Activated CD4-positive, alpha-beta T cell treated with anti-CD3 and anti-CD28 coated beads, Interleukin-2, amount 10 ng/mL, durations not matched to agents 24 days and 14 days (primary cell): ENCODE measurements at regions not wholly inside any gene's neighbourhood (a gene's known extent, or its start where the extent isn't known, plus 50 kb on each side); places are given as distances from the start of the nearest gene placed in this dataset.
"Not testable (repeated sequence)": the region's sequence is repeated elsewhere in the genome, so short reads cannot be mapped to it uniquely, and the experiment has no call there.

Experiments used
- DNase-seq: peaks from one replicate; pipeline ENCODE4 v3.0.0; 2022
- H3K27ac Mint-ChIP-seq: one replicate; pipeline ENCODE4 v1.8.0; 2022; ENCODE audit warnings: mild to moderate bottlenecking, mixed read lengths
- H3K27me3 Mint-ChIP-seq: one replicate; pipeline ENCODE4 v1.8.0; 2022; ENCODE audit warnings: mixed read lengths
- H3K36me3 Mint-ChIP-seq: one replicate; pipeline ENCODE4 v1.8.0; 2022; ENCODE audit warnings: low read depth, mild to moderate bottlenecking, mixed read lengths
- H3K4me1 Mint-ChIP-seq: one replicate; pipeline ENCODE4 v1.8.0; 2021; ENCODE audit warnings: mixed read lengths
- H3K4me3 Mint-ChIP-seq: one replicate; pipeline ENCODE4 v1.8.0; 2022; ENCODE audit warnings: mild to moderate bottlenecking, moderate library complexity, mixed read lengths
- H3K9me3 Mint-ChIP-seq: one replicate; pipeline ENCODE4 v1.8.0; 2021; ENCODE audit warnings: mixed read lengths
- intact Hi-C: fragments of 100-400 bp; cut with micrococcal nuclease; formaldehyde crosslinking; loops from one replicate; pipeline ENCODE4 v1.15.1; 2023

GRCh38 chr9:104286187-104286586 is 192.1 kb downstream of the SMC2 start:
- no peaks in the 10 kb centered on the region for H3K4me1 Mint-ChIP-seq
- H3K27ac Mint-ChIP-seq, result no peak overlapping the region
- H3K27me3 Mint-ChIP-seq, result no peaks in the 10 kb centered on the region
- H3K4me3 Mint-ChIP-seq, result no peak overlapping the region
- DNase-seq, result no peak
- intact Hi-C loops, result no loop called here
- no peaks in the 10 kb centered on the region for H3K36me3 Mint-ChIP-seq
- no peaks in the 10 kb centered on the region for H3K9me3 Mint-ChIP-seq

DNA sequence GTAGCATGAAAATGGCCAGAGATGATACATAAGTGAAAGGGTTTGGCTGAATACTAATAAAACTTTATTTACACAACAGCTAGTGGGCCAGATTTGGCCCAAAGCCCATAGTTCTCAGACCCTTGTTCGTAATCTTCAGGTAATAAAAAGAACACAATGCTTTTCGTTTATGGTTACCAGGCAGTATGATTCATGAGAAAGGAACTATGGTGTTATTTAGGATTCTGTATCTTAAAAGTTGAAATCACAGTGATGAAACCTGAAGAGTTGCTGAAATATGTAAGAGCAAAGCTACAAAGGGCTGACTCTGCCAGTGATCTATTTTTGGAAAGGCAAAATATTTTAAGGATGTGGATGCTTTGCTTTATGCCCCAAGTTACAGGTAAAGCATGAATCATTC is 192.7 kb downstream of the SMC2 start:
- H3K9me3 Mint-ChIP-seq, result no peaks in the 10 kb centered on the region
- H3K4me3 Mint-ChIP-seq, result no peak overlapping the region
- no peaks in the 10 kb centered on the region for H3K4me1 Mint-ChIP-seq
- intact Hi-C loops, result no loop called here
- no peaks in the 10 kb centered on the region for H3K36me3 Mint-ChIP-seq
- H3K27me3 Mint-ChIP-seq, result no peaks in the 10 kb centered on the region
- no peak overlapping the region for H3K27ac Mint-ChIP-seq
- DNase-seq, result no peak

DNA sequence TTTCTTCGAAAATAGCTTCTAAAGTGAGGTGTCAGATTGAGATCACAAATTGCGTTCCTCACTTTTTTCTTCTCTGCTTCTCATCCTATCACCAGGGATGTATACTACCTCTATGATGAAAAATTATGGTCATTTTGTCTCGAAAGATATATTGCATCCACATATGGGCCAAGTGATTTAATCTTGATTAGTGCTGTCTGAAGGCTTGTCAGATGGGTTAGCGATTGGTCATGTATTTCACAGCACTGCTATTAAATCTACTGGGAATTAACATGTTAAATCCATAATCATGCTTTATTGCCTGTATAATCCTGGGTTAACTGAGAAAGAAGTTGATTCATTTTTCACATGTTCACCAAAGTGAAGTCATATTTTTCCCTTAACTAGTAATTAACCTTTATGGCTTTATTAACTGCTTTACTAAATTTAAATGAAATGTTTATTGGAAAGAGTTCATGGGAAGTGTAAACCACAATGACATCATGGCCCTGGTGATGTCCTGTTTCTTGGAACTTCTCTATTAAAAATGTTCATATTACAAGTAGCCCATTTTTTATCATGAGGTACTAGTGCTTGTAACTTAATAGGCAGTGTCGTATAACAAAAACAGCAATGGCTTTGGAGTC is 193.3 kb downstream of the SMC2 start:
- DNase-seq, result no peak
- no peaks in the 10 kb centered on the region for H3K4me1 Mint-ChIP-seq
- intact Hi-C loops, result no loop called here
- H3K9me3 Mint-ChIP-seq, result no peaks in the 10 kb centered on the region
- H3K27me3 Mint-ChIP-seq, result no peaks in the 10 kb centered on the region
- no peak overlapping the region for H3K27ac Mint-ChIP-seq
- no peaks in the 10 kb centered on the region for H3K36me3 Mint-ChIP-seq
- H3K4me3 Mint-ChIP-seq, result no peak overlapping the region

DNA sequence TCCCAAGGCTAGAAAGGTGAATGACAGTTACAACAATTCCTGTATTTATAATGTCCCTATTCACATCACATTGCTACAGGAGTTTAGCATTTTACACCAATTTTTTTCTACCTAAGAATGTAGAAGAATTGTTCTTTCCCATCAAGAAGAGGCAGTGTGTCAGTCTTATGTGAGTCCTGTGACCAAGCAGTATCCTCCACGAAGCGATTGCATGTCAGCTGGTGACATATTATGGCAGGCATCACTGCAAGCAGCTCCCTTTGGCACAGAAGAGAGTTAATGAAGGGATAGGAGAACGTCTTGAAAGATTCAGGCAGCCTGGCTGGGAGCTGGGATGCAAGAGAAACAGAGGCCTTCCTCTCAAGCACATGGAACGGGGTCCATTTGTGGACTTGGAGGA is 199.8 kb downstream of the SMC2 start:
- H3K36me3 Mint-ChIP-seq, result no peaks in the 10 kb centered on the region
- H3K4me1 Mint-ChIP-seq, result no peaks in the 10 kb centered on the region
- intact Hi-C loops, result no loop called here
- H3K9me3 Mint-ChIP-seq, result no peaks in the 10 kb centered on the region
- no peak overlapping the region for H3K4me3 Mint-ChIP-seq
- no peak overlapping the region for H3K27ac Mint-ChIP-seq
- DNase-seq, result no peak
- no peaks in the 10 kb centered on the region for H3K27me3 Mint-ChIP-seq

GRCh38 chr9:104300124-104300523 is 203.9 kb upstream of the OR13F1 start:
- Mint-ChIP-seq H3K36me3 (no peaks in the 10 kb centered on the region), H3K27me3 (no peaks in the 10 kb centered on the region), H3K4me1 (no peaks in the 10 kb centered on the region), H3K9me3 (no peaks in the 10 kb centered on the region), H3K4me3 (no peak overlapping the region), H3K27ac (no peak overlapping the region)
- intact Hi-C loops, result no loop called here
- no peak for DNase-seq

GRCh38 chr9:104301755-104302154 is 202.3 kb upstream of the OR13F1 start:
- Mint-ChIP-seq H3K4me1 (no peaks in the 10 kb centered on the region), H3K4me3 (no peak overlapping the region), H3K27ac (no peak overlapping the region), H3K27me3 (no peaks in the 10 kb centered on the region), H3K36me3 (no peaks in the 10 kb centered on the region), H3K9me3 (peaks cover 3% of the 10 kb centered on the region)
- no peak for DNase-seq
- intact Hi-C loops, result no loop called here

GRCh38 chr9:104302775-104303174 is 201.3 kb upstream of the OR13F1 start:
- Mint-ChIP-seq H3K27ac (no peak overlapping the region), H3K27me3 (no peaks in the 10 kb centered on the region), H3K4me1 (no peaks in the 10 kb centered on the region), H3K36me3 (no peaks in the 10 kb centered on the region), H3K9me3 (peaks cover 3% of the 10 kb centered on the region), H3K4me3 (no peak overlapping the region)
- no peak for DNase-seq
- intact Hi-C loops, result no loop called here

GRCh38 chr9:104304925-104305324 is 199.1 kb upstream of the OR13F1 start:
- H3K4me3 Mint-ChIP-seq, result no peak overlapping the region

GRCh38 chr9:104313396-104314110 is 190.5 kb upstream of the OR13F1 start:
- Mint-ChIP-seq H3K27ac (no peak overlapping the region), H3K4me1 (no peaks in the 10 kb centered on the region), H3K36me3 (no peaks in the 10 kb centered on the region), H3K9me3 (no peaks in the 10 kb centered on the region), H3K27me3 (no peaks in the 10 kb centered on the region), H3K4me3 (no peak overlapping the region)
- DNase-seq, result no peak
- intact Hi-C loops, result no loop called here

More at GRCh38 chr9:104304925-104305324, 199.1 kb upstream of the OR13F1 start:
- Mint-ChIP-seq H3K9me3 (peaks cover 3% of the 10 kb centered on the region), H3K36me3 (no peaks in the 10 kb centered on the region), H3K27me3 (no peaks in the 10 kb centered on the region), H3K27ac (no peak overlapping the region), H3K4me1 (no peaks in the 10 kb centered on the region)
- intact Hi-C loops, result no loop called here
- no peak for DNase-seq

DNA sequence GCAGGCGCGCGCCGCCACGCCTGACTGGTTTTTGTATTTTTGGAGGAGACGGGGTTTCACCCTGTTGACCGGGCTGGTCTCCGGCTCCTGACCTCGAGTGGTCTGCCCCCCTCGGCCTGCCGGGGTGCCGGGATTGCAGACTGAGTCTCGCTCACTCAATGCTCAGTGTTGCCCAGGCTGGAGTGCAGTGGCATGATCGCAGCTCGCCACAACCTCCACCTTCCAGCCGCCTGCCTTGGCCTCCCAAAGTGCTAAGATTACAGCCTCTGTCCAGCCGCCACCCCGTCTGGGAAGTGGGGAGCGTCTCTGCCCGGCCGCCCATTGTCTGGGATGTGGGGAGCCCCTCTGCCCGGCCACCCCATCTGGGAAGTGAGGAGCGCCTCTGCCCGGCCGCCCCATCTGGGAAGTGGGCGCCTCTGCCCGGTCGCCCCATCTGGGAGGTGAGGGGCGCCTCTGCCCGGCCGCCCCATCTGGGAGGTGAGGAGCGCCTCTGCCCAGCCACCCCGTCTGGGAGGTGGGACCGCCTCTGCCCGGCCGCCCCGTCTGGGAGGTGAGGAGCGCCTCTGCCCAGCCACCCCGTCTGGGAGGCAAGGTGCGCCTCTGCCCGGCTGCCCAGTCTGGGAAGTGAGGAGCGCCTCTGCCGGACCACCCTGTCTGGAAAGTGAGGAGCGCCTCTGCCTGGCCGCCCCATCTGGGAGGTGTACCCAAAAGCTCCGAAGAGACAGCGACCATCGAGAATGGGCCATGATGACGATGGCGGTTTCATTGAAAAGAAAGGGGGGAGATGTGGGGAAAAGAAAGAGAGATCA is 187.7 kb upstream of the OR13F1 start:
- H3K4me1 Mint-ChIP-seq, H3K4me3 Mint-ChIP-seq, intact Hi-C loops, H3K27me3 Mint-ChIP-seq, DNase-seq, H3K9me3 Mint-ChIP-seq, H3K27ac Mint-ChIP-seq, H3K36me3 Mint-ChIP-seq: not testable (repeated sequence)

- Mint-ChIP-seq H3K27me3 (no peaks in the 10 kb centered on the region), H3K9me3 (no peaks in the 10 kb centered on the region), H3K27ac (no peak overlapping the region), H3K4me1 (no peaks in the 10 kb centered on the region), H3K36me3 (no peaks in the 10 kb centered on the region), H3K4me3 (no peak overlapping the region)
- no peak for DNase-seq
- intact Hi-C loops, result no loop called here
Observed at GRCh38 chr9:104319198-104319597, 184.9 kb upstream of the OR13F1 start.

DNA sequence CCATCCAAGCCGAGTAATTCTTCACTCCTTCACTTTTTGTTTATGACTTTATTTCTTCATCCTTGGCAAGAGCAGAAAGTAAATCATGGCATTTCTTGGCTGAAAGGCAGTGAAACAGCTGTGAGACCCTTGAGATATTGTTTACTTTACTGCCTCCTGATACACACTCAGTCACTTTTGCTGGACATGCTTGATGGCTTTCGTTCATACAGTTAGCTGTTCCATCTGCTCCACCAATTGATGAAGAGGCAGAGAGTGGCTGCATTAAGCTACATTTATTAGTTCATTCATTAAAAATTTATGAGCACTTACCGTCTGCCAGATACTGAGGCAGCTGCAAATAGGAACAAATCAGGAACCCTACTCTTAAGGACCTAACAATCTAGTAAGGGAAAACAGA is 184.4 kb upstream of the OR13F1 start:
- no peaks in the 10 kb centered on the region for H3K27me3 Mint-ChIP-seq
- H3K4me1 Mint-ChIP-seq, result no peaks in the 10 kb centered on the region
- DNase-seq, result no peak
- no peaks in the 10 kb centered on the region for H3K9me3 Mint-ChIP-seq
- H3K27ac Mint-ChIP-seq, result no peak overlapping the region
- H3K4me3 Mint-ChIP-seq, result no peak overlapping the region
- intact Hi-C loops, result no loop called here
- no peaks in the 10 kb centered on the region for H3K36me3 Mint-ChIP-seq

DNA sequence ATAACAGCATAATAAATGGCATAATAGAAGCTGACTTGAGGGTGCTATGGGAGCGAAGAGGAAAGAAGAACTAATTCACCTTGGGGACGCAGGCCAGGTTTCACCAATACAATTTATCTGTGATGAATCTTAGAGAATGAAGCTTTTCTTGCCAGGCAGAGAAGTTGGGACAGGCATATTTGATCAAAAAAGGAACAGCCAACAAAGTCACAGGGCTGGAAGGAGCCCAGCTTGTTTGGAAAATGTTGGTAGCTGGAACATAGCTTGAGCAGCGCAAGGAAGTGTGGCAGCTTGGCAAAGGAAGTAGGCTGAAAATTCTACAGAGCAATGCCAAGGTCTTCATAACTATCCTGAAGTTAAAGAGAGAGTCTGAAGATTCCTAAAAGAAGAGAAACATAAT is 181.5 kb upstream of the OR13F1 start:
- H3K4me1 Mint-ChIP-seq, result no peaks in the 10 kb centered on the region
- intact Hi-C loops, result no loop called here
- no peaks in the 10 kb centered on the region for H3K9me3 Mint-ChIP-seq
- H3K36me3 Mint-ChIP-seq, result no peaks in the 10 kb centered on the region
- no peak overlapping the region for H3K4me3 Mint-ChIP-seq
- DNase-seq, result no peak
- H3K27ac Mint-ChIP-seq, result no peak overlapping the region
- no peaks in the 10 kb centered on the region for H3K27me3 Mint-ChIP-seq

- H3K36me3 Mint-ChIP-seq, H3K27me3 Mint-ChIP-seq, intact Hi-C loops, DNase-seq, H3K4me1 Mint-ChIP-seq, H3K9me3 Mint-ChIP-seq, H3K4me3 Mint-ChIP-seq, H3K27ac Mint-ChIP-seq: not testable (repeated sequence)
Observed at GRCh38 chr9:104323967-104324694, 179.9 kb upstream of the OR13F1 start.
